Tibial artery (tissue), 4 donors: ENCODE measurements at regions not wholly inside any gene's neighbourhood (a gene's known extent, or its start where the extent isn't known, plus 50 kb on each side); places are given as distances from the start of the nearest gene placed in this dataset.

Experiments
- DNase-seq, 2 donors: peaks; one replicate each; pipeline ENCODE4 v3.0.0-alpha.2; 2019
- H3K27ac ChIP-seq, 2 donors: fragments of 200-600 bp; sonication (generic) in 1 of 2; 1 replicate in 1 of 2; 2 replicates in 1 of 2; pipeline ENCODE4 v1.5.1; 2018 to 2019; ENCODE audit warnings: mild to moderate bottlenecking in 1 of 2
- H3K27me3 ChIP-seq, 2 donors: fragments of 200-600 bp; sonication (generic) in 1 of 2; one replicate each; pipeline versions ENCODE4 v1.5.1 to v1.6.0; 2016 to 2019
- H3K36me3 ChIP-seq, 3 donors: fragments of 200-600 bp; sonication (generic) in 2 of 3; one replicate each; pipeline ENCODE4 v1.5.1; 2016 to 2019; ENCODE audit warnings: mild to moderate bottlenecking in 2 of 3
- H3K4me1 ChIP-seq, 4 donors: fragments of 200-600 bp; sonication (generic) in 2 of 4; 1 replicate in 3 of 4; 2 replicates in 1 of 4; pipeline ENCODE4 v1.5.1; 2016 to 2019
- H3K4me3 ChIP-seq, 2 donors: fragments of 200-600 bp; sonication (generic) in 1 of 2; 1 replicate in 1 of 2; 2 replicates in 1 of 2; pipeline ENCODE4 v1.5.1; 2018 to 2019; ENCODE audit warnings: mild to moderate bottlenecking in 2 of 2
- H3K9me3 ChIP-seq, 3 donors: fragments of 200-600 bp; sonication (generic) in 1 of 3; one replicate each; pipeline ENCODE4 v1.5.1; 2016 to 2019
- intact Hi-C: fragments of 100-400 bp; cut with DNase I; formaldehyde crosslinking; loops from one replicate; pipeline ENCODE4 v1.15.0; 2023; ENCODE audit warnings: low total_unique reads
- TF ChIP-seq, protein P1 (sequence below), 2 experiments: fragments of 200-600 bp in 1 of 2; fragments of 450-650 bp in 1 of 2; IDR thresholded peaks; one replicate each; pipeline ENCODE4 v1.5.1; 2017 to 2019; ENCODE audit warnings: antibody characterized with exemption in 2 of 2, mild to moderate bottlenecking in 1 of 2, moderate library complexity in 1 of 2

DNA sequence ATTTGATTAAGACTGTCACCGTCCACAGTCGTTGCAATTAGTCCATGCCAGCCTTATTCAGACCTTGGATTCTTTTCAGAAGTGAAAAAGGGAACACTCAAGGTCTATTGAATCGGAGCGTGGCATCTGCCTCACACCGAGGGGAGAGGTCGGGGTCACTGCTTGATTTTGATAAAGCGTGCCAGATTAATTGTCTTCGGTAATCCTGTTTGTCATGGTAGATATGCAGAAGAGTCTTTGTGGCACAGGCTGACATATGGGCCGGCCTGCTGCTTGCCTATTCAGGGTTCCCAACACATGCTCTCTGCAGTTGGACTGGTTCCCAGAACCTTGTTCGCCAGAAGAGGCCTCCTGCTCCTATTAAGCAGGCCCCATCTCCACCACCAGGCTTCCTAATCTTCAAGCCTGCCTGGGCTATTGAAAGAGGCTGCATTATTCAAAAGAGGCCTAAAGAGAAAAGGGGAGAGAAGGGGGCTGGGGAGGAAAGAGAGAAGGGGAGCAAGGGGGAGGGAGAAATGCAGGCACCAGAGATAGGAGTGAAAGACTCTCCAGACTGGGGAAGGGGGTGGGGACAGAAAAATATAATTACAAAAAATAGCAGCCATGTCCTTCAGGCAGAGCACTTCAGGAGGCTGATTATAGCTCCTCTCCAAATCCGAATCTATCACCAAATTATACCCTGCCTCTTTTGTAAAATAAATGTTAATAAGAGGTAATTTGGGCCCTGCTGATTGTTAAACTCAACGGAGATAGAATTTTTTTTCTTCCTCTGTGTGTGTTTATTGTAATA, 611.3 kb downstream of the HDGFL1 start:
- no peaks in the 10 kb centered on the region for H3K4me1 ChIP-seq
- DNase-seq, result no peak
- TF ChIP-seq, protein P1, sequence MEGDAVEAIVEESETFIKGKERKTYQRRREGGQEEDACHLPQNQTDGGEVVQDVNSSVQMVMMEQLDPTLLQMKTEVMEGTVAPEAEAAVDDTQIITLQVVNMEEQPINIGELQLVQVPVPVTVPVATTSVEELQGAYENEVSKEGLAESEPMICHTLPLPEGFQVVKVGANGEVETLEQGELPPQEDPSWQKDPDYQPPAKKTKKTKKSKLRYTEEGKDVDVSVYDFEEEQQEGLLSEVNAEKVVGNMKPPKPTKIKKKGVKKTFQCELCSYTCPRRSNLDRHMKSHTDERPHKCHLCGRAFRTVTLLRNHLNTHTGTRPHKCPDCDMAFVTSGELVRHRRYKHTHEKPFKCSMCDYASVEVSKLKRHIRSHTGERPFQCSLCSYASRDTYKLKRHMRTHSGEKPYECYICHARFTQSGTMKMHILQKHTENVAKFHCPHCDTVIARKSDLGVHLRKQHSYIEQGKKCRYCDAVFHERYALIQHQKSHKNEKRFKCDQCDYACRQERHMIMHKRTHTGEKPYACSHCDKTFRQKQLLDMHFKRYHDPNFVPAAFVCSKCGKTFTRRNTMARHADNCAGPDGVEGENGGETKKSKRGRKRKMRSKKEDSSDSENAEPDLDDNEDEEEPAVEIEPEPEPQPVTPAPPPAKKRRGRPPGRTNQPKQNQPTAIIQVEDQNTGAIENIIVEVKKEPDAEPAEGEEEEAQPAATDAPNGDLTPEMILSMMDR (IDR thresholded peaks at IDR 0.05), result no peak
- no peaks in the 10 kb centered on the region for H3K9me3 ChIP-seq
- H3K27ac ChIP-seq, result no peak overlapping the region
- no peaks in the 10 kb centered on the region for H3K27me3 ChIP-seq
- intact Hi-C loops, result no loop called here
- no peak overlapping the region for H3K4me3 ChIP-seq
- H3K36me3 ChIP-seq, result no peaks in the 10 kb centered on the region

DNA sequence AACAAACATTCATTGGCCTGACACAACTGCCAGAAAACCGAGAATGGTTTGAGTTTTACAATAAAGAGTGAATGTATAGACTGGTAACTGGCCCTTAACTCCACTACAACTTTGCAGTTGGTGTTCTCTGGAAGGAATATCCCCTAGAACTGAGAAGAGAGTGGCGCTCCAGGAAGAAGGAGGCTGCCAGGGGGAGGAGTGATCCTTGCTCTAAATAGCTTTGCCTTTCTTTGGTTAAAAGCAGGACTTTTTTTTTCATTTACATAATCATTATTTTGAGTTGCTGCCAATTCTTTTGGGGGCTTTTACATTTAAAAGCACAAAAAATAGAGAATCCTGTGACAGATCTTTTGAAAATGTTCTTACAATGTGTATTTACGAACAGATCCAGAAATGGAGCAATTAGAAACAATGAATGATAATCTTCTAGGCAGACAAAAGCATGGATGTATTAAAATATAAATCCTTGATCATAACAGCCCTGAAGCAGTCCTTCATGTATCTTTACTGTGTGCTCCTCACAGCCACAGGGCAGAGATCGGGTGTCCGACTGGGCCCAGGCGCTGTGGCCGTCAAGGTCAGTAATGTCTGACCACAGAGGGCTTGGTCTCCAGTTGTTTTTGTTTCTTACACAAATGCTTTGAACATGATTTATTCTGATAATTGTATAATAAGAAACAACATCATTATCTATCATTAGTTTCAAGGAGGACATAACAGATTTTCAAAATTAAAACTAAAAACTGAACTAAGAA, 612.2 kb downstream of the HDGFL1 start:
- Histone ChIP-seq H3K4me1 (no peaks in the 10 kb centered on the region), H3K36me3 (no peaks in the 10 kb centered on the region), H3K9me3 (no peaks in the 10 kb centered on the region), H3K27ac (no peak overlapping the region), H3K27me3 (no peaks in the 10 kb centered on the region), H3K4me3 (no peak overlapping the region)
- TF ChIP-seq, protein P1 (IDR thresholded peaks at IDR 0.05), result no peak
- no peak for DNase-seq
- intact Hi-C loops, result no loop called here

DNA sequence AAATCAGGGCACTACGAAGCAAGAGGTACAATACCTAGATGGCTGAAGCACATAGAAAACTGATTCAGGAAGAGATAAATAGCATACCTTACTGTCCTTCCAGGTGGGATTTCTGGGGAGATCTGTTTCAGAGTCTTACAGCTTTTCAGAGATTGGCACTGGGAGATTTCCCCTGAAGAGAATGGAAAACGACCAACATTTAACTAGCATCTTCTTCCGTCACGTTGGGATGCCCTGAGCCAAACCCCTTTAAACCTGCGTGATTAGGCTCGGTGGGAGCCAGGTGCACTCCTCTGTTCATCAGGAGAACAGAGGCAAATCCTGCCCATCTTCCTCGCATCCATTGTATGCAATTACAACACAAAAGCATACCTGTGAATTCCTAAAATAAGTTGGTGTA, 614.5 kb downstream of the HDGFL1 start:
- intact Hi-C loops, result no loop called here
- no peak for DNase-seq
- Histone ChIP-seq H3K9me3 (no peaks in the 10 kb centered on the region), H3K36me3 (no peaks in the 10 kb centered on the region), H3K4me3 (no peak overlapping the region), H3K27me3 (no peaks in the 10 kb centered on the region), H3K4me1 (no peaks in the 10 kb centered on the region), H3K27ac (no peak overlapping the region)
- TF ChIP-seq, protein P1 (IDR thresholded peaks at IDR 0.05), result no peak

- Histone ChIP-seq H3K4me1 (no peaks in the 10 kb centered on the region), H3K27me3 (no peaks in the 10 kb centered on the region), H3K36me3 (no peaks in the 10 kb centered on the region), H3K27ac (no peak overlapping the region), H3K9me3 (no peaks in the 10 kb centered on the region), H3K4me3 (no peak overlapping the region)
- intact Hi-C loops, result no loop called here
- TF ChIP-seq, protein P1 (IDR thresholded peaks at IDR 0.05), result no peak
- DNase-seq, result no peak
Observed at GRCh38 chr6:23184351-23184750, 615.0 kb downstream of the HDGFL1 start.

DNA sequence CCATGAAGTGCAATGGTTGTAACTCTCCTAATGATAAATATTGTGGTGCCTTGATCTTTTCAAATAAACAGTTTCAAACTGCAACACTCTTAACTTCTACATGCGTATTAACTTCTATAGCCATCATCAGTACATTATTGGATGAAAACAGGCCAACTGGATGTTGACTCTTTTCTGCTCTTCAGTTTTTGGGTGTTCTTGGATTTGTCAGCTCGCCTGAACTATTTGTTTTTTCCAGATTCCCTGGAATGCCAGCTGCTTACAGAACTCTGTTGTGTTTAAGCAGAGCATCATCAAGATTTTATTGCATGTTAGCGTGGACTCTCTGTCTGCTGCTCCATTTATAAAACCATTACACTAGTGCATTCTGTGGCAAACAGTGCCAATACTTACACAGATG, 626.1 kb downstream of the HDGFL1 start:
- Histone ChIP-seq H3K4me1 (no peaks in the 10 kb centered on the region), H3K36me3 (no peaks in the 10 kb centered on the region), H3K4me3 (no peak overlapping the region), H3K27ac (no peak overlapping the region), H3K9me3 (no peaks in the 10 kb centered on the region), H3K27me3 (no peaks in the 10 kb centered on the region)
- DNase-seq, result no peak
- TF ChIP-seq, protein P1 (IDR thresholded peaks at IDR 0.05), result no peak
- intact Hi-C loops, result no loop called here
